OCI-LY3 (cell line): ENCODE measurements at regions not wholly inside any gene's neighbourhood (a gene's known extent, or its start where the extent isn't known, plus 50 kb on each side); places are given as distances from the start of the nearest gene placed in this dataset.
"Not testable (repeated sequence)": the region's sequence is repeated elsewhere in the genome, so short reads cannot be mapped to it uniquely, and the experiment has no call there.

Experiments used
- H2AFZ ChIP-seq: fragments of 200-600, 300-600 bp; shearing (Covaris generic); 2 replicates; pipeline ENCODE4 v1.6.0; 2014; ENCODE audit warnings: antibody characterized with exemption, low read depth, low read length
- H3K27ac ChIP-seq: fragments of 200-600, 300-600 bp; sonication (generic); 2 replicates; pipeline ENCODE4 v1.5.1; 2014; ENCODE audit warnings: mild to moderate bottlenecking, low read length, moderate library complexity, mixed read lengths
- H3K27me3 ChIP-seq: fragments of 200-600, 300-600 bp; sonication (generic); 2 replicates; pipeline ENCODE4 v1.6.1; 2014; ENCODE audit warnings: low read depth, low read length, mixed read lengths
- H3K36me3 ChIP-seq: fragments of 200-600, 300-600 bp; sonication (generic); replicated peaks from 2 replicates; pipeline ENCODE3; 2014; ENCODE audit warnings: low read depth, low read length, mixed read lengths
- H3K4me1 ChIP-seq: fragments of 300-600, 200-600 bp; sonication (generic); 2 replicates; pipeline ENCODE4 v1.6.1; 2014; ENCODE audit warnings: low read length, mixed read lengths
- H3K4me2 ChIP-seq: fragments of 200-600, 300-600 bp; sonication (generic); 2 replicates; pipeline ENCODE4 v1.6.1; 2014; ENCODE audit warnings: low read length, mixed read lengths
- H3K4me3 ChIP-seq: fragments of 300-600, 200-600 bp; sonication (generic); 2 replicates; pipeline ENCODE4 v1.5.1; 2014; ENCODE audit warnings: antibody characterized with exemption, mild to moderate bottlenecking, low read length, moderate library complexity
- H3K79me2 ChIP-seq: fragments of 300-600, 200-600 bp; shearing (Covaris generic); 2 replicates; pipeline ENCODE4 v1.6.1; 2014; ENCODE audit warnings: mild to moderate bottlenecking, low read length, mixed read lengths
- H3K9ac ChIP-seq: fragments of 300-600, 200-600 bp; shearing (Covaris generic); 2 replicates; pipeline ENCODE4 v1.6.0; 2014; ENCODE audit warnings: mild to moderate bottlenecking, low read length, moderate library complexity
- H3K9me3 ChIP-seq: fragments of 200-600, 300-600 bp; shearing (Covaris generic); 2 replicates; pipeline ENCODE4 v1.6.1; 2014; ENCODE audit warnings: low read length, mixed read lengths; ENCODE audit not compliant: insufficient read depth
- H4K20me1 ChIP-seq: fragments of 200-600, 300-600 bp; sonication (generic); 2 replicates; pipeline ENCODE4 v1.6.1; 2016; ENCODE audit warnings: low read length, mixed read lengths; ENCODE audit not compliant: insufficient read depth
- CTCF ChIP-seq: fragments of 200-600, 300-600 bp; sonication (generic); IDR thresholded peaks from 2 replicates; pipeline ENCODE4 v1.5.1; 2014; ENCODE audit warnings: antibody characterized with exemption, low read length, low read depth
- EZH2phosphoT487 ChIP-seq: fragments of 200-600 bp; shearing (Covaris generic); IDR thresholded peaks from 2 replicates; pipeline ENCODE4 v1.6.1; 2018; ENCODE audit warnings: antibody characterized with exemption, mixed run types, low read depth

GRCh38 chr3:67167481-67167880 is 169.4 kb downstream of the KBTBD8 start:
- H3K36me3 ChIP-seq = no peaks in the 10 kb centered on the region
- no peak overlapping the region for H3K27ac ChIP-seq
- no peaks in the 10 kb centered on the region for H4K20me1 ChIP-seq
- no peak overlapping the region for H2AFZ ChIP-seq
- no peaks in the 10 kb centered on the region for H3K4me1 ChIP-seq
- peaks cover 17% of the 10 kb centered on the region; the same call in 1 of the 2 replicates for H3K27me3 ChIP-seq
- no peaks in the 10 kb centered on the region for H3K79me2 ChIP-seq
- H3K4me3 ChIP-seq = no peak overlapping the region
- TF ChIP-seq EZH2phosphoT487 (no peak), CTCF (no peak)
- H3K9ac ChIP-seq = no peak overlapping the region
- no peaks in the 10 kb centered on the region for H3K9me3 ChIP-seq
- H3K4me2 ChIP-seq = no peak overlapping the region

- Histone ChIP-seq H3K4me2 (no peak overlapping the region), H3K9me3 (no peaks in the 10 kb centered on the region), H3K27me3 (0 out of 2 replicates have a peak, but pooled peaks cover 11% of the 10 kb centered on the region), H3K27ac (no peak overlapping the region), H3K9ac (no peak overlapping the region), H4K20me1 (no peaks in the 10 kb centered on the region), H3K4me3 (no peak overlapping the region), H2AFZ (no peak overlapping the region), H3K4me1 (no peaks in the 10 kb centered on the region), H3K36me3 (no peaks in the 10 kb centered on the region), H3K79me2 (no peaks in the 10 kb centered on the region)
- no peak for TF ChIP-seq CTCF
- TF ChIP-seq EZH2phosphoT487 = no peak
These were observed 173.7 kb downstream of the KBTBD8 start for GRCh38 chr3:67171841-67172240.

- not testable (repeated sequence) for H2AFZ ChIP-seq, H3K27ac ChIP-seq, H3K9me3 ChIP-seq, H3K36me3 ChIP-seq, H3K9ac ChIP-seq, H3K79me2 ChIP-seq, H3K4me3 ChIP-seq, H4K20me1 ChIP-seq, H3K4me1 ChIP-seq, H3K4me2 ChIP-seq, H3K27me3 ChIP-seq
These were observed 175.0 kb downstream of the KBTBD8 start for GRCh38 chr3:67173130-67173529.

- H3K79me2 ChIP-seq = no peaks in the 10 kb centered on the region
- H3K27ac ChIP-seq = no peak overlapping the region
- H4K20me1 ChIP-seq = no peaks in the 10 kb centered on the region
- H3K4me3 ChIP-seq = no peak overlapping the region
- H3K36me3 ChIP-seq = no peaks in the 10 kb centered on the region
- no peaks in the 10 kb centered on the region for H3K9me3 ChIP-seq
- H3K4me2 ChIP-seq = no peak overlapping the region
- TF ChIP-seq EZH2phosphoT487 (no peak), CTCF (no peak)
- H3K4me1 ChIP-seq = no peaks in the 10 kb centered on the region
- no peak overlapping the region for H3K9ac ChIP-seq
- no peak overlapping the region for H2AFZ ChIP-seq
- no peaks in the 10 kb centered on the region for H3K27me3 ChIP-seq
These were observed 178.3 kb downstream of the KBTBD8 start for GRCh38 chr3:67176396-67176795.

GRCh38 chr3:67192466-67192865 is 194.4 kb downstream of the KBTBD8 start:
- H4K20me1 ChIP-seq = no peaks in the 10 kb centered on the region
- H3K9ac ChIP-seq = no peak overlapping the region
- H3K4me1 ChIP-seq = no peaks in the 10 kb centered on the region
- H3K9me3 ChIP-seq = no peaks in the 10 kb centered on the region
- H3K27ac ChIP-seq = no peak overlapping the region
- H3K36me3 ChIP-seq = no peaks in the 10 kb centered on the region
- H2AFZ ChIP-seq = no peak overlapping the region
- no peak overlapping the region for H3K4me2 ChIP-seq
- no peak overlapping the region for H3K4me3 ChIP-seq
- TF ChIP-seq EZH2phosphoT487 = no peak
- TF ChIP-seq CTCF = no peak
- no peaks in the 10 kb centered on the region for H3K27me3 ChIP-seq
- no peaks in the 10 kb centered on the region for H3K79me2 ChIP-seq
